ENCODE measurements at regions not wholly inside any gene's neighbourhood (a gene's known extent, or its start where the extent isn't known, plus 50 kb on each side); places are given as distances from the start of the nearest gene placed in this dataset.
A peak's percentile ranks its signal among the peaks of the same experiment; 100 is the strongest.

DNA sequence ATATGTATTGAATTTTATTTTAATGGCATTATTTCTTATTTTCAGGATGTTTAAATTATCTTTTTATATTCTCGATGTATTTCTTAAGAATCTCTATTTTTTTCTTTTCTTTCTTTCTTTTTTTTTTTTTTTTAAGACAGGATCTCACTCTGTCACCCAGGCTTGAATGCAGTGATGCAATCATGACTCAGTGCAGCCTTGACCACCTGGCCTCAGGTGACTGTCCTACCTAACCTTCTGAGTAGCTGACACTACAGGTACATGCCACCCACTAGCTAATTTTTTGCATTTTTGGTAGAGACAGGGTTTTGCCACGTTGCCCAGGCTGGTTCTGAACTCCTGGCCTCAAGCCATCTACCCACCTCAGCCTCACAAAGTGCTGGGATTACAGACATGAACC, 143.8 kb upstream of the LAMA2 start:
- WGBS, 2 donors: 71 to 87% methylated on average over 2 of the region's 2 CpGs
- intact Hi-C loops (cut with DNase I; ENCODE audit: low total_unique reads): no loop called here
- H3K27ac ChIP-seq: no peak overlapping the region

DNA sequence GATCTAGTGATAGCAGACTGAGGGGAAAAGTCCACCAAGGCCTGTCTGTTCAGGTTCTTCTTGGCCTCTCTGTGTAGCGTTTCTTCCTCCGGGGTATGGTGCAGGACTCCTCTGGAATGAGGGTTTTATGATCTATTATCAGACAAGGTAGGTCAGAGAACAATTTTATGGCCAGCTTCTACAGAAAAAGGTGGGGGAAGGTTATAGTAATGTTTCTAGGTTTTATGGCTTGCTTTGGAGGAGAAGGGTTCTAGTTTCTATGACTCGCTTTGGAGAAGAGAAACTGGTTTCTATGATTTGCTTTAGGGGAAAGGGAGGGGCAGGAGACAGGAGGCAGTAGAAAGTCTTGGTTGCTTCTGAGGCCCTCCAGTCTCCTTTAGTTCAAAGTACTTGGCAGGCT, 144.8 kb upstream of the LAMA2 start:
- Histone ChIP-seq H3K4me3 (no peak overlapping the region), H3K27ac (no peak overlapping the region), H3K36me3 (ENCODE audit: low read depth, missing control alignments) (no peaks in the 10 kb centered on the region), H3K27me3 (no peaks in the 10 kb centered on the region), H3K4me1 (no peaks in the 10 kb centered on the region), H3K9me3 (no peaks in the 10 kb centered on the region)
- TF ChIP-seq, protein P1, sequence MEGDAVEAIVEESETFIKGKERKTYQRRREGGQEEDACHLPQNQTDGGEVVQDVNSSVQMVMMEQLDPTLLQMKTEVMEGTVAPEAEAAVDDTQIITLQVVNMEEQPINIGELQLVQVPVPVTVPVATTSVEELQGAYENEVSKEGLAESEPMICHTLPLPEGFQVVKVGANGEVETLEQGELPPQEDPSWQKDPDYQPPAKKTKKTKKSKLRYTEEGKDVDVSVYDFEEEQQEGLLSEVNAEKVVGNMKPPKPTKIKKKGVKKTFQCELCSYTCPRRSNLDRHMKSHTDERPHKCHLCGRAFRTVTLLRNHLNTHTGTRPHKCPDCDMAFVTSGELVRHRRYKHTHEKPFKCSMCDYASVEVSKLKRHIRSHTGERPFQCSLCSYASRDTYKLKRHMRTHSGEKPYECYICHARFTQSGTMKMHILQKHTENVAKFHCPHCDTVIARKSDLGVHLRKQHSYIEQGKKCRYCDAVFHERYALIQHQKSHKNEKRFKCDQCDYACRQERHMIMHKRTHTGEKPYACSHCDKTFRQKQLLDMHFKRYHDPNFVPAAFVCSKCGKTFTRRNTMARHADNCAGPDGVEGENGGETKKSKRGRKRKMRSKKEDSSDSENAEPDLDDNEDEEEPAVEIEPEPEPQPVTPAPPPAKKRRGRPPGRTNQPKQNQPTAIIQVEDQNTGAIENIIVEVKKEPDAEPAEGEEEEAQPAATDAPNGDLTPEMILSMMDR (IDR thresholded peaks at IDR 0.05): no peak
- no peak for TF ChIP-seq POLR2A (IDR thresholded peaks at IDR 0.05)
- 91 to 95% methylated on average over 3 of the region's 3 CpGs for WGBS, 2 donors
- DNase-seq: no peak
- intact Hi-C loops (cut with DNase I; ENCODE audit: low total_unique reads): no loop called here

More for the DNA sequence above, 143.8 kb upstream of the LAMA2 start:
- Histone ChIP-seq H3K9me3 (no peaks in the 10 kb centered on the region), H3K27me3 (no peaks in the 10 kb centered on the region), H3K4me1 (no peaks in the 10 kb centered on the region), H3K36me3 (ENCODE audit: low read depth, missing control alignments) (no peaks in the 10 kb centered on the region), H3K4me3 (no peak overlapping the region)
- TF ChIP-seq, protein P1 (IDR thresholded peaks at IDR 0.05): no peak
- TF ChIP-seq POLR2A (IDR thresholded peaks at IDR 0.05): no peak
- DNase-seq: no peak

DNA sequence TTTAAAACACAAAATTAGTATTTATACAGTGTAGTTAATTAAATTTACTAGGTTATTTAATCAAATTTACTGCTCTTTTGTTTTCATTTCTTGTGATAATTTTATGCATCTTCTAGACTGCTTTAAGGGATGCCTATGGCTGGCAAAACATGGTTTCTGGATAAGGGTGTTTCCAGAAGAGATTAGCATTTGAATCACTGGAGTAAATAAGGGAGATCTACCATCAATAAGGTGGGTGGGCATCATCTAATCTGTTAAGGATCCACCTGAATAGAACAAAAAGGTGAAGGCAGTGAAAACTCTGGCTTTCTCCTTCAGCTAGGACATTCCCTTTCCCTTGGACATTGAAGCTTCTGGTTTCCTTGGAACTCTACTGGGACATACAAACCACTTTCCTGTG, 146.2 kb upstream of the LAMA2 start:
- Histone ChIP-seq H3K27ac (no peak overlapping the region), H3K36me3 (ENCODE audit: low read depth, missing control alignments) (no peaks in the 10 kb centered on the region), H3K4me1 (peaks cover under 1% of the 10 kb centered on the region), H3K4me3 (no peak overlapping the region), H3K27me3 (no peaks in the 10 kb centered on the region), H3K9me3 (no peaks in the 10 kb centered on the region)
- intact Hi-C loops (cut with DNase I; ENCODE audit: low total_unique reads): no loop called here
- TF ChIP-seq POLR2A (IDR thresholded peaks at IDR 0.05): no peak
- TF ChIP-seq, protein P1 (IDR thresholded peaks at IDR 0.05): no peak
- no peak for DNase-seq

DNA sequence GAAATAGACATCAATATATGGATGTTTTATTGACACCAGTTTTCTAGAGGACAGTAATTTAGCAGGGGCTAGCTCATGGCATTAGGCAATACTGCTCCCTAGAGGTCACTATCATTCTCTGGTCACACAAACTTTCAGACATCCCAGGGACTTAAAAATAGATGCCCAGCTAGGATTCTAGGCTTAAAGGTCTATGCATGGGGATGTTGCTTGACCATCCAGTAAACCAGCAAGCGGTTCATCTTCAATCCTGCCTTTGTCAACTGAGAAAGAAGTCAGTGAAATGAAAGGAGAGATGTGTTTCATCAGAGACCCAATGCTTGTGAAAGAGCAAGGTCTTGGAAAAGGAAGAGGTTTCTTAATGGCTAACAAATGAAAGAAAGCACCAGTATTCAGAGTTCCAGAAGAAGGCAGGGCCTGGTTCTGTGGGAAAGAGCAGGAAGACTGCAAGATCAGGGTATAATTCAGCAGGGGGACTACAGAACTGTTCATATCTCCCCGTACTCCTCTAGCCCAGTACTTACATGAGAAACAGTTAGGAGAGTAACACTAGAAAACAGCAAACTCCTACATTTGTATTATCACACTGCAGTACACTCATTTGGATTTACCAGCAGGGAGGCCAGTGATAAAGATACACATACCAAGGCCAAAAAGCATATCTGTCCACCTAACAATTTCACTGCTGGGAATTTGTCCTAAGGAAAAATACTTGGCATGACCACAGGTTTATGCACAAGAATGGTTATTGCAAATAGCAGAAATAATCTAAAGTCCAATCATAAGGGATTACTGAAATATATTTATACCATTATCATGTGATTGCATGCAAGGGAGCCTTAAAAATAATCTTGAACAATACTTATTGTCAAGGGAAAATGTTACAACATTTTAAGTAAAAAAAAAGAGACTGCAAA, 151.4 kb upstream of the LAMA2 start:
- H3K27ac ChIP-seq: no peak overlapping the region
- H3K9me3 ChIP-seq: no peaks in the 10 kb centered on the region
- no peaks in the 10 kb centered on the region for H3K27me3 ChIP-seq
- 59 to 70% methylated on average over 2 of the region's 2 CpGs for WGBS, 2 donors
- DNase-seq: no peak
- H3K4me3 ChIP-seq: no peak overlapping the region
- H3K4me1 ChIP-seq: peaks cover 6% of the 10 kb centered on the region
- intact Hi-C loops (cut with DNase I; ENCODE audit: low total_unique reads): no loop called here
- no peaks in the 10 kb centered on the region for H3K36me3 ChIP-seq (ENCODE audit: low read depth, missing control alignments)
- no peak for TF ChIP-seq POLR2A (IDR thresholded peaks at IDR 0.05)
- TF ChIP-seq, protein P1 (IDR thresholded peaks at IDR 0.05): peak in 2 of 3 experiments; percentile 19 to 49

DNA sequence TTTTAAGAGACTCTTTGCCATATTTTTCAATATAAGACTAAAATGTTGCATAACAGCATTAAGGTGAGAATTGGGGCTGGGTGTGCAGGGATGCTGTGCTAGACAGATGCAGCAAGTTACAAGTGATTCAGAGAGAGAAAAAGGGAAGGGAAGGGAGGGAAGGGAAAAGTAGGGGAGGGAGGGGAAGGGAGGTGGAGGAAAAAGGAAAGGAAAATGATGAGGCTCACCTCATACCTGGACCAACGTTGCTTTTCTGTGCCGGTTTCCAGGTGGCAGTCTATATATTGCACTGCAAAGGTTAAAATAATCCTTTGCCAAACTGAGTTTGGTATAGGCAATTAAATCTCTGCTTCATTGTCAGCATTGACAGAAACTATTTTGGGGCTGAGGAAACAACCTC, 155.4 kb upstream of the LAMA2 start:
- intact Hi-C loops (cut with DNase I; ENCODE audit: low total_unique reads): no loop called here
- 65 to 76% methylated on average over 2 of the region's 2 CpGs for WGBS, 2 donors

More for the DNA sequence above, 155.4 kb upstream of the LAMA2 start:
- no peak overlapping the region for H3K4me3 ChIP-seq
- no peaks in the 10 kb centered on the region for H3K9me3 ChIP-seq
- H3K4me1 ChIP-seq: peaks cover 6% of the 10 kb centered on the region
- no peak overlapping the region for H3K27ac ChIP-seq
- H3K36me3 ChIP-seq (ENCODE audit: low read depth, missing control alignments): no peaks in the 10 kb centered on the region
- DNase-seq: no peak
- no peak for TF ChIP-seq POLR2A (IDR thresholded peaks at IDR 0.05)
- TF ChIP-seq, protein P1 (IDR thresholded peaks at IDR 0.05): no peak
- no peaks in the 10 kb centered on the region for H3K27me3 ChIP-seq
